ENCODE measurements at regions not wholly inside any gene's neighbourhood (a gene's known extent, or its start where the extent isn't known, plus 50 kb on each side); places are given as distances from the start of the nearest gene placed in this dataset.
A peak's percentile ranks its signal among the peaks of the same experiment; 100 is the strongest.

- H3K27me3 ChIP-seq (ENCODE audit: control insufficient read depth in 2 of 2, insufficient read depth in 2 of 2, low read length in 2 of 2) = peaks cover 2 to 11% of the 10 kb centered on the region in 2 donors
- Mint-ChIP-seq H3K36me3 (no peaks in the 10 kb centered on the region), H3K9me3 (peaks cover 0 to 7% (median 0%) of the 10 kb centered on the region in 7 donors), H3K27ac (peak overlapping the region in 2 of 7 donors; percentile 38 to 39), H3K4me1 (peaks cover 22% of the 10 kb centered on the region), H3K27me3 (ENCODE audit: low read depth in 3 of 3) (peaks cover 10 to 29% (median 11%) of the 10 kb centered on the region in 3 donors), H3K4me3 (no peak overlapping the region)
- H3K27ac ChIP-seq (ENCODE audit: low read depth in 1 of 2, low read length in 2 of 2) = no peak overlapping the region
- TF ChIP-seq, protein P1, sequence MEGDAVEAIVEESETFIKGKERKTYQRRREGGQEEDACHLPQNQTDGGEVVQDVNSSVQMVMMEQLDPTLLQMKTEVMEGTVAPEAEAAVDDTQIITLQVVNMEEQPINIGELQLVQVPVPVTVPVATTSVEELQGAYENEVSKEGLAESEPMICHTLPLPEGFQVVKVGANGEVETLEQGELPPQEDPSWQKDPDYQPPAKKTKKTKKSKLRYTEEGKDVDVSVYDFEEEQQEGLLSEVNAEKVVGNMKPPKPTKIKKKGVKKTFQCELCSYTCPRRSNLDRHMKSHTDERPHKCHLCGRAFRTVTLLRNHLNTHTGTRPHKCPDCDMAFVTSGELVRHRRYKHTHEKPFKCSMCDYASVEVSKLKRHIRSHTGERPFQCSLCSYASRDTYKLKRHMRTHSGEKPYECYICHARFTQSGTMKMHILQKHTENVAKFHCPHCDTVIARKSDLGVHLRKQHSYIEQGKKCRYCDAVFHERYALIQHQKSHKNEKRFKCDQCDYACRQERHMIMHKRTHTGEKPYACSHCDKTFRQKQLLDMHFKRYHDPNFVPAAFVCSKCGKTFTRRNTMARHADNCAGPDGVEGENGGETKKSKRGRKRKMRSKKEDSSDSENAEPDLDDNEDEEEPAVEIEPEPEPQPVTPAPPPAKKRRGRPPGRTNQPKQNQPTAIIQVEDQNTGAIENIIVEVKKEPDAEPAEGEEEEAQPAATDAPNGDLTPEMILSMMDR (IDR thresholded peaks at IDR 0.05) = no peak
- no peak overlapping the region for H3K4me2 ChIP-seq (replicated peaks; ENCODE audit: extremely low read depth, low read length, poor library complexity, severe bottlenecking)
- WGBS (ENCODE audit: insufficient coverage) = no CpG with 5 or more reads among the region's 3 CpGs
- H3K9ac ChIP-seq (ENCODE audit: insufficient read depth, low read length, poor library complexity, severe bottlenecking) = no peak overlapping the region
- no peak overlapping the region for H3K4me3 ChIP-seq (replicated peaks in 1 of 3; ENCODE audit: low read depth in 2 of 3, low read length in 3 of 3)
- H3K36me3 ChIP-seq (replicated peaks in 1 of 2; ENCODE audit: control insufficient read depth in 1 of 2, insufficient read depth in 2 of 2, low read length in 2 of 2) = no peaks in the 10 kb centered on the region
- no peak overlapping the region for H2AFZ ChIP-seq (ENCODE audit: insufficient read depth, low read depth, low read length, poor library complexity, severe bottlenecking)
- intact Hi-C loops (cut with micrococcal nuclease) = no loop called here
- H4K20me1 ChIP-seq (ENCODE audit: insufficient read depth, low read length) = no peaks in the 10 kb centered on the region
- no peaks in the 10 kb centered on the region for H3K9me3 ChIP-seq (replicated peaks in 1 of 2; ENCODE audit: control insufficient read depth in 1 of 2, insufficient read depth in 1 of 2, low read length in 2 of 2)
- H3K4me1 ChIP-seq (ENCODE audit: control insufficient read depth in 1 of 2, insufficient read depth in 2 of 2, low read length in 2 of 2) = peaks cover 0 to 6% of the 10 kb centered on the region in 2 donors
- DNase-seq = peak in 2 of 3 donors; percentile 12 to 15
- H3K79me2 ChIP-seq (ENCODE audit: insufficient read depth, low read length) = no peaks in the 10 kb centered on the region
These were observed 165.4 kb upstream of the TMEM260 start for GRCh38 chr14:56414236-56414635.

GRCh38 chr14:56416213-56416612, 163.4 kb upstream of the TMEM260 start:
- H3K4me2 ChIP-seq (replicated peaks; ENCODE audit: extremely low read depth, low read length, poor library complexity, severe bottlenecking) = no peak overlapping the region
- intact Hi-C loops (cut with micrococcal nuclease) = no loop called here
- Mint-ChIP-seq H3K9me3 (peaks cover 0 to 1% (median 0%) of the 10 kb centered on the region in 7 donors), H3K27me3 (ENCODE audit: low read depth in 3 of 3) (peaks cover 10 to 24% (median 13%) of the 10 kb centered on the region in 3 donors), H3K27ac (no peak overlapping the region), H3K36me3 (no peaks in the 10 kb centered on the region), H3K4me3 (no peak overlapping the region), H3K4me1 (peaks cover 22% of the 10 kb centered on the region)
- no peak overlapping the region for H3K9ac ChIP-seq (ENCODE audit: insufficient read depth, low read length, poor library complexity, severe bottlenecking)
- no peaks in the 10 kb centered on the region for H3K9me3 ChIP-seq (replicated peaks in 1 of 2; ENCODE audit: control insufficient read depth in 1 of 2, insufficient read depth in 1 of 2, low read length in 2 of 2)
- H3K79me2 ChIP-seq (ENCODE audit: insufficient read depth, low read length) = no peaks in the 10 kb centered on the region
- TF ChIP-seq, protein P1 (IDR thresholded peaks at IDR 0.05) = no peak
- H2AFZ ChIP-seq (ENCODE audit: insufficient read depth, low read depth, low read length, poor library complexity, severe bottlenecking) = no peak overlapping the region
- peaks cover 0 to 6% of the 10 kb centered on the region in 2 donors for H3K4me1 ChIP-seq (ENCODE audit: control insufficient read depth in 1 of 2, insufficient read depth in 2 of 2, low read length in 2 of 2)
- no peak overlapping the region for H3K4me3 ChIP-seq (replicated peaks in 1 of 3; ENCODE audit: low read depth in 2 of 3, low read length in 3 of 3)
- no peak for DNase-seq
- no peaks in the 10 kb centered on the region for H4K20me1 ChIP-seq (ENCODE audit: insufficient read depth, low read length)
- H3K27ac ChIP-seq (ENCODE audit: low read depth in 1 of 2, low read length in 2 of 2) = no peak overlapping the region
- H3K36me3 ChIP-seq (replicated peaks in 1 of 2; ENCODE audit: control insufficient read depth in 1 of 2, insufficient read depth in 2 of 2, low read length in 2 of 2) = no peaks in the 10 kb centered on the region
- peaks cover 2 to 11% of the 10 kb centered on the region in 2 donors for H3K27me3 ChIP-seq (ENCODE audit: control insufficient read depth in 2 of 2, insufficient read depth in 2 of 2, low read length in 2 of 2)
- WGBS (ENCODE audit: insufficient coverage) = 80% methylated on average over 1 of the region's 9 CpGs

All from CD14-positive monocyte (primary cell).